Stimulated activated CD8-positive, alpha-beta memory T cell treated with anti-CD3 and anti-CD28 coated beads, Interleukin-4, amount 100 ng/mL, for 1 hour (primary cell): ENCODE measurements at regions not wholly inside any gene's neighbourhood (a gene's known extent, or its start where the extent isn't known, plus 50 kb on each side); places are given as distances from the start of the nearest gene placed in this dataset.
"Not testable (repeated sequence)": the region's sequence is repeated elsewhere in the genome, so short reads cannot be mapped to it uniquely, and the experiment has no call there.

Experiments
- DNase-seq, 2 donors: peaks; one replicate each; pipeline ENCODE4 v3.0.0-alpha.2; 2020; ENCODE audit warnings: low read depth in 2 of 2, low spot score in 1 of 2

DNA sequence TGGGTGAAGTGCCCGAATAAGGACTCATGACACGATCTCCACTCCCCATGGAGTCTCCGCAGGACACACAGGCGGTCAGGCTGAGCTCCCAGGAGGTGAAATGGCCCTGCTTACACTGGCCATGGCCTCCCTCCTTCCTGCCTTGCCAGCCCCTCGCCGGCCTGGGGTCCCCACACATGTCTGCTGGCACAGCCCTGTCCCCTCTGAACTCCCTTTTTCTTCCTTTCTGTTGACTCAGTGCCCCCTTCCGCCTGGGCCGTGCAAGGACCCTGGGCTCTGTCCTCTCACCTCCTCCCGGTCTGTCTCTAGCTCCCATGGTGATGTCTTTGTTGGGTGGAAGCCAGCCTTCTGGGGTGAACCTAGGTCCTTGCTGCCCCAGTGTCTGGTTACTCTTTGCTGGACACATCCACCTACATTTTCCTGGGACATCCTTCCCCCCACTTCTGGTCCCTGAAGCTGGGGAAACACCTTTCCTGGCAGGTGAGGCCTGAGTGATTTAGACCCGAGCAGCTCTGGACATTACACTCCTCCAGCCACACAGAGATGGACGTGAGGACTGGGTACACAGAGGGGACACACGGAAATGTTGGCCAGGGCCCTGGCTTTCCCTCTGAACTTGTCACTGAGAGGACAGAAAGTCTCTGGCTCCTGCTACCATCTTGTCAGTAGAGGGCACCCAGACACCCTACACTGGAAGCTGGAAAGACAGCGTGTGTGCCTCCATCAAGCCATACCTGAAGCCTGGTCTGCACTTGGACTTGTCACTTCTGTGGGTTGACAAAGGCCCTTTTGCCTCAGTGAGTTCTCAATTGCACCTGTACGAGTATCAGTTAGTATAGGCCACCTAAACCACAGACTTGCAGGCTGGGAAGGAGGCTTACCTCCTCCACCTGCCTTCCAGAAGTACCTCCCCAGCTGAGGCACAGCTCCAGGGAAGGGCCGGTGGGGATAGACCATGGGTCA, 864.3 kb downstream of the TBC1D22A start:
- DNase-seq: no peak

DNA sequence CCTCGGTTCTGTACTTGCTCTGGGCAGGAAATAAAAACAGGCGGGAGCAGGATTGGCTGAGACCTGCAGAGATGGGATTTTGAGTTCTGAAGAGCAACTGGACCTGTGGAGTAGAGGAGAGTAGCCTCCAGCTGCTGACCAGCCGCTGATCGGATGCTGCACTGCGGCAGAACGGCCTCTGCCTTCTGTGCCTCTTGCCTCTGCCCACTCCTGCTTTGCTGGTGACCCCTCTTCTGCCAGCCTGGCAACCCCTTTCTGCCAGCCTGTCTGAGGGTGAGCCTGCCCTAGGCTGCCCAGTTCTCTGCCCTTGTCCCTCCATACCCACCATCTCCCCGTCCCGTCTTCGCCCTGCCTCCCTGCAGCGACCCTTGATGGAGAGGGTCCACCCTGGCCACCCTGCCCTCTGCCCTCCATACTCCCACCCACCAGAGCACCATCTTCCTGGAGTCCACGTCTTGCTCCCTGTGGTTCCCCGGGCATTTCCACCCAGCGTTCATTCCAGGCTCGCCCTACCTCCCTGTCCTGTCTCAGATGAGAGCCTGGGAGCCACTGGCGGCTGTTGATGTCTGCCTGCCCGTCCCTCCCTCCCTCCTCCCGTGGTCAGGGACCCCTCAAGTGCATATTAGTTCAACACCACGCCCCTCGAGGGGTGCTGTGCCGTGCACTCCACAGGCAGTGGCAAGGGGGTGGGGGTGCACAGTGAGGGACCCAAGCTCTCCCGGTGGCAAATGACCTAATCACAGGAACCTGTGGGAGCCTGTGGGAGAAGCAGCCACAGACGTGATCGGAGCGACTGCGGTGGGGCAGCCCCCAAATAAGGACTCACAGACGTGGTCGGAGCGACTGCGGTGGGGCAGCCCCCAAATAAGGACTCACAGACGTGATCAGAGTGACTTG, 863.3 kb downstream of the TBC1D22A start:
- no peak for DNase-seq

DNA sequence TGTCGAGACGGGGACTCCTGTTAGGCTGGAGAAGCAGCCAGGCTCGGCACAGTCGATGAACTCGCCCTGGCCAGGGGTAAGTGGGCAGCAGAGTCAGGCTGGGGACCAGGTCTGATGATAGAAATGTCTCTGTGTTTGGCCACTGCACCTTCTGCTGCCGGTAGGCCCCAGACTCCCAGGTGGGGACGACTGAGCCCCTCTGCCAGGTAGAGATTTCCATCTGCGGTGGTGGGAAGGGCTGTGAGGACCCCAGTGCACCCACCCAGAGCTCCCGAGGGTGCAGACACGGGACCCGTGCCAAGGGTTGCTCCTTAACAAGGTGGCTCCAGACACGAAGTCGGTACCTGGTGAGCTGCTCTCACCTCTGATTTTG, 862.5 kb downstream of the TBC1D22A start:
- DNase-seq: no peak

DNA sequence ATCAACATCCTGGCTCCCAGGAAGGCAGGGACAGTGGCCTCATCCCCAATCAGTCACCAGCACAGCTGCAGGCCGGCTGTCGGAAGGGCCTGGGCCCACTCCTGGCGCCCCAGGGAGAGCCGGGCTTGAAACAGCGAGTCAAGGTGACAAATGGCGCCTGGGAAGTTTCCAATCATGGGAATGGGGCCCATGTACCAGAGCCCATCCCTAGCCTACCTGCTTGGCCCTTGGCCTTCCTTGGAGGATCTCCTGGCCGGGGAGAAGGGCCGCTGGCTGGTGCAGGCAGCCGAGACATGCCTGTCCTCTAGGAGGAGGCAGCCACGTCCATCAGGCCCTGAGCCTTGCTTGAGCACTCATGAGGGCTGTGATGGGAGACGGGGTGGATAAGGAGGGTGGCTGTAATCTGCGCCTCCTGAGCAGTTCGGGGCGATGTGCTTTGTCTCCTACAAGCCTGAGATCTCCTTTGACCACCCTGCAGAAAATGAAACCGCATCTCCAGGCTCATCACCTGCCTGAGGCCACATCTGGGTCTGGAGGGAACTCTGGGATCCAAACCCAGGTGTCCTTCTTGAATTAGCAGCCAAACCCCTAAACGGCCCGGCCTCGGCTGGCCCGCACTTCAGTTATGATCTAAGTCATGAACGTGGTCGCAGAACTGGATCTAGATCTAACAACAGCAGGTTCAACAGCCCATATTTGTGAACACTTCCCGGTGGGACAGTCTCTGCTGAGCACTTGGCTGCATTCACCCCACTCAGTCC, 862.0 kb downstream of the TBC1D22A start:
- DNase-seq: no peak

DNA sequence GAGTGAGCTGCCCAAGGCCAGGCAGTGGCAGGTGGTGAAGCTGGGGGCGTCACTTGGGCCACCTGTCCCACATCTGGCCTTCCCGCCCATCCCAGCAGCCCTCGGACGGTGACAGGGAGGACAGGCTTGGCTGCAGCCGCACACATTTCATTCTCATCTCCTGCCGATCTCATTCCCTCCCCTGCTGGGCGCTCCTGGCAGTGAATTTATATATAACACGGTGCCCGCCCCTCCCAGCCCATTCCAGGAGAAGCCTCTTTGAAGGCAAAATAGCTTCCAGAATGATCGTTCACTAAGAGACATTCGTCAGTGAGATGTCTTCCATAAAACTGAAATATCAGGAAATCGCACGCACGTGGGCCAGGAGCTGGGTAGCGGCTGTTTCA, 861.3 kb downstream of the TBC1D22A start:
- no peak for DNase-seq

DNA sequence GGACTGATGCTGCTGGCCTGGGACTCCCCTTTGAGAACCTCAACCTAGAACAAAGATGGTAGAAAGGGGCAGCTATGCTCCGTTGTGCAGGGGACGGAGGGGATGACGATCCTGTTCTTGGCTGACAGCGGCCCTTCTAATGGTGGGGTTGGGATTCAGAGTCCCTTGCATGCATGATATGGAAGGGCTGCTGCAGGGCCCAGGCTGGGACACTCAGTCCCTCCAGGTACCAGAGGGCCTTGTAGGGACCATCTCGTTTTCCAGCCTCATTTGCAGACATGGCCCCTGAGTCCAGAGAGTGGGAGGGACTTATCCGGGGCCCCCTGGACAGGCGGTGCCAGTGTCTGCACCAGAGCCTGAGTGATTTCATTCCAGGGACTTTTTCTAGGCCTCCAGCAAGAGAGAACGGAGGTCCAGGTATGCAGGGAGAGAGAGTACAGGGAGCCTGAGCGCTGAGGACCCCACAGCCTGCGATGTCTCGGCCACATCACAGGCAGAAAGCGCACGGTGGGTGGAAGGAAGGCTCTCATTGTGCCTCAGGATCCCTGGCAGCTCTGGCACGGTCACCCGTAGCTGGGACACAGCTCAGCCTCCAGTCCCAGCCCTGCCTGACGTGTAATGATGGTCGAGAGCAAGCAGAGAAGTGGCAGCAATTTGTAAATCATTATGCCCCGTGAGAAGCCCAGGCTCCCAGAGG, 860.8 kb downstream of the TBC1D22A start:
- no peak for DNase-seq

DNA sequence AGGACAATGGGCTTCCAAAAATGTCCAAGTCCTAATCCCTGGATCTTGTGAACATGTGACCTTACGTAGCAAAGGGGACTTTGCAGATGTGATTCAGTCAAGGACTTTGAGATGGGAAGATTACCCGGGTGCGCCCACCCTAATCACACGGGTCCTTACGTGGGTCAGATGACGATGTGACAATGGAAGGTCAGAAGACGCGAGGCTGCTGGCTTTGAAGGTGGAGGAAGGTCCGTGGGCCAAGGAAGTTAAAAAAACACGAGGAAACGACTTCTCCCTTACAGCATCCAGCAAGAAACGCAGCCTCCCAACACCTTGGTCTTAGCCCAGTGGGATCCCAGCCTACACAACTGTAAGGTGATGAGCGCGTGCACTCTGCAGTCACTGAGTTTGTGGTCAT, 860.1 kb downstream of the TBC1D22A start:
- no peak for DNase-seq

DNA sequence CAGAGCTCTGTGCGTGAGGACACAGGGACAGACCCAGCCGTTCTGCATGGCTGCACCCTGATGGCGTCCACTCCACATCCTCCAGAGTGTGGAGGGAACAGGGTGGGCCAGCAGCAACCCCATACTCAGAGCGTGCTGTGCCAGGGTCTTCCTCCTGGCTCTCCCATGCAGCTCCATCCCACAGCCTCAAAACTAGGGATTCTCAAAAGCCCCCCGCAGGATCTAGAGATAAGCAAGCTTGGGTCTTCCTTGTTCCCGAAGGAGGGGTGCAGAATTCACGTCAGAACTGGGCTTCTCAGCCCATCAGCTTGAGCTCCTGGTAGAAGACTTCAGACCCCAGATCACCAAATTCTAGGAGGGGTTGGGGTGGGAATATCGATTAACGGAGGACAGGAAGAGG, 858.8 kb downstream of the TBC1D22A start:
- no peak for DNase-seq

DNA sequence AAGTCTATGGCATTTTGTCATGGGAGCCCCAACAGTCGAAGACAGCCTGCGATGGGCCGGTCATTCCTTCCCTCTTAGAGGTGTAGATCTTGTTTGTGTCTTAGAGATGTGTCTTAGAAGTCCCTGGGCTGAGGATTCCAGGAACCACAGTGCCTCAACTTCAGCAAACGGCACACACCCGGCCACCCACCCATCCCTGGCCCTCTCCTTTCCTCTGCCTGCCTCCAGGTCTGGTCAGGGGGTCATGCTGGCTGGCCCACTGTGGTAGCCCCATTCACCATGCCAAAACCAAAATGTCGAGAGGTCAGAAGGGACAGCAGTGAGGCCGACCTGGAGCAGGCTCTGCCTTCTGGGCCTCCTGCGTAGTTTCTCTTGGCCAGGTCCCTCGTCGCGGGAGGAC, 857.9 kb downstream of the TBC1D22A start:
- DNase-seq: no peak

DNA sequence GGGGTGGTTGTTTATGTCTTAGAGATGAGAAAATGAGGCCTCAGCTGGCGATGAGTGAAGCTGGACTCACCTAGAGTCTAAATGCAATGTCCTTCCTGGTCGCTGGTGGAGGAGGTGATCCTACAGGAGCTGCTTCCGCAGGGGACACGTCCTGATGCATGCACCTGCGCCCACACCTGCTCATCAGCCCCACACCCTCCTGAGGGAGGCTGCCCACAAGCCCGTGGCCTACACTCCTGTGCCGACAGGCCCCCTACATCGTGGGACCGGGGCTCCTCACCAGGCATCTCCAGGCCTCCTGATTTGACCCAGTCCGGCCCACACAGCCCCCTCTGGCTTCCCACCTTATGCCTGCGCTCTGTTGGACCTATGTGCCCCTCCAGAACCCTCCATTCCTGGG, 857.2 kb downstream of the TBC1D22A start:
- no peak for DNase-seq

DNA sequence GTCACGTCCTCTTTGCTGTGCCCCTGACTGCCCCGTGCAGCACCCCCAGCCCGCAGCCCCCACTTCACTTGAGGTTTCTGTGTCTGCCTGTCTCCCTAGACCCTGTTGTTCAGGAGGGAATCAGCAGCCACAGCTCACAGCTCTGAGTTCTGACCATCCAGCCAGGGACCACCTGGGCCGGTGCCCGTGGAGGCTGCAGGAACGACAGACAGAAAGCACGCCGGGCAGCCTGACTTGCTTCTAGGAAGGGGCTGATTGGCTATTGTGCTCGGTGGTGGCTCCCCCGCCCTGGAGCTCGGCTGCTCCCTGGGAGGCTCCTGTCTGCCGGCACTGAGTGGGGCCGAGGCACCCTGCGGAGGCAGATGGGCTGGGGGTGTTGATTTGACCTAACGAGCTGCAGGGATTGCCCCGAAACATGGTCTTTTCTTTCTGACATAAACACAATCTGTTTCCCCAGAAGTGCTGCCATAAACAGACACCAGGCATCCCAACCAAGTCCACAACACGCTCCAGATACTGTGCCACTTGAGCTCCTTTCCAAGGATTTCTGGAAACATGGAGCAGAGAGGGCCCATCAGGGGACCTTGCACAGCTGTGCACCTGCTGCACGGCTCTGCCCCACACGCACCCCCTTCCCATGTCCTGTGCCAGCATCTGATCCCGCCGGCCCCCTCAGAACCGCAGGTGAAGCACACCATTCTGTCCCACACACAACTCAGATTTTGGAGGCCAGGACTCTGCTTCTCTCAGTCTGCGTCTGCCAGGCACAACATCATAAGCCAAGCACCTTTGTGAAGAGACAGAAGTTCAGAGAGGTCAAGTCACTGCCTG, 855.9 kb downstream of the TBC1D22A start:
- DNase-seq: no peak

DNA sequence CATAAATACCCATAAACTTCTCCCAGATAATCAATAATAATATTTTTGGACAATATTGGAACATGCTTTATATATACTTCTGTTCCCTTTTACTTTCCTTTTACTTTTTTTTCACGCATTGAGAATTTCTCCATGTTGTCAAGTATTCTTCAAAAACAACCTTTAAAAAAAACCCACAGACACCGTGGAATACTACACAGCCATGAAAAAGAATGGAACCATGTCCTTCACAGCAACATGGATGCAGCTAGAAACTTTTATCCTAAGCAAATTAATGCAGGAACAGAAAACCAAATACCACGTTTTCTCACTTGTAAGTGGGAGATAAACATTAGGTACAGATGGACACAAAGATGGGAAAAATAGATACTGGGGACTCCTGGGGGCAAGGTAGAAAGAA, 854.7 kb downstream of the TBC1D22A start:
- no peak for DNase-seq

DNA sequence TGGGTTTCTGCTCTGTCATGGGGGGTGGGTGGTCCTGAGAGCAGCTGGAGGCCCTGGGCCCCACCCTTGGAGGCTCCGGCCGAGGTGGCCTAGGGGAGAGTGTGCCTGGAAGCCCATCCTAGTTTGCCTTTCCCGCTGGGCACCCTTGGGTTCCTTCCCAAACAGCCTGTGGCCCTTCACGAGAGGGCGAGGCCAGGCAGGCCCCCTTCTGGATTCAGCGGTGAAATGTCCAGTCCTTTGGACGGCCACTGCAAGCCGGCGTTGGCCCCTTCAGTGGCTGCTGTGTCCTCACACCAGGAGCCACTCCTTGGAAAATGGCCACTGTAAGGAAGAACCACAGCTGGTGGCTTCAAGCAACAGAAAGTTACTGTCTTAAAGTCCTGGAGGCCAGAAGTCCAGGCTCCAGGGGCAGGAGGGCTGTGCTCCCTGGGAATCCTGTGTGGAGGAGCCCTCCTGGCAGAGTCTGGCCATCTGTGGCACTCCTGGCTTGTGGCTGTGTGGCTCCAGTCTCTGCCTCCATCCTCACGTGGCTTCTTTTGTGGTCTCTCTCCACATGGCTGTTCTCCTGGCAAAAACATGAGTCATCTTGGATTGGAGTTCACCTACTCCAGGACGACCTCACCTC, 854.1 kb downstream of the TBC1D22A start:
- DNase-seq: no peak

DNA sequence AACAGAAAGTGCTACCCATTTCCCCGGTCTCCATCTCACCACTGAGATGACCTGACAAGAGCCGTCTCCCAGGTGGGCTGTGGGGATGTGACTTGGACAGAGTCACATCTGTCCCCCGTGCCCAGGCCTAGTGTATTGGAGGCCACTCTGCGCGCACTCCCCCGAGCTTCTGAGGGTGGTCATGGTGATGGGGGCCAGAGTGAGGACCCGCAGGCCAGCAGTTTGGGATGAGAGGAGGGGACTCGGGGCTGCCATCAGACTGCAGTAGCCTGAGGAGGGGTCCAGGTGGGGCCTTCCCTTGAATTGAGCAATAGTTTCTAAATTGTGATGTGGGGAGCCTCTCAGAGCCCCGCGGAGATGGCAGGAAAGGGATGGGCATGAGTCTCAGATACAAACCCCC, 852.6 kb downstream of the TBC1D22A start:
- DNase-seq: no peak

DNA sequence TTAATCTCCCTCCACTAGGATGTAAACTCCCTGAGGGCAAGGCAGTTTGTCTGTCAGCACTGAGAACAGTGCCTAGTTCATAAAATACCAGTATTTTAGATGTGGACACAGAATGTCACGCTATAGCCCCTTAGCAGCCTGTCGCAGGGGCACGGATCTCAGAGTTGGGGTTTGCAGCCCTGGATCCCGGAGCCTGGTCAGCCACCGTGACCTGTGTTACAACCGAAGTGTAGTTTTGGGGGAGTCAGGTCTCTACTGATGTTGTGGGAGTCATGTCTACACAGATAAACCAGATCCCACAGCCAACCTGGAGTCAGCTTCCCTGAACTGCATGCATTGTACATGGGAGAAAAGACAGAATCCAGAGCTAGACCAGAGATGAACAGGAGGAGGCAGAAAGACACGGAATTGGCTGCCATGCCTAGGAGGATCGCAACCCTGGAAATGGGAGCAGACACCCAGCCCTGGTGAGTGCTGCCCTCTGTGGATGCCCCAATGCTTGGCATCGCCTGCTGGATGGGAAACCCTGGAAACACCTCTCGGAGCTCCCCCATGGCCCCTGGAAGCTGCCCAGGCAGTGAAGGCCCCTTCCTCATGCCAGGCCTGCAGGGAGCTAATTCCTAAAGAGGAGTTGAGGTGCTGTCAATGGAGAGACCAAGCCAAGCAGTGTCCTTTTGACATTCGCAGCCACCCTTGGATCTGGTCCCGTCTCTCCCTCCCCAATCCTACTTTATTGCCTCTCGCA, 851.3 kb downstream of the TBC1D22A start:
- DNase-seq: no peak

DNA sequence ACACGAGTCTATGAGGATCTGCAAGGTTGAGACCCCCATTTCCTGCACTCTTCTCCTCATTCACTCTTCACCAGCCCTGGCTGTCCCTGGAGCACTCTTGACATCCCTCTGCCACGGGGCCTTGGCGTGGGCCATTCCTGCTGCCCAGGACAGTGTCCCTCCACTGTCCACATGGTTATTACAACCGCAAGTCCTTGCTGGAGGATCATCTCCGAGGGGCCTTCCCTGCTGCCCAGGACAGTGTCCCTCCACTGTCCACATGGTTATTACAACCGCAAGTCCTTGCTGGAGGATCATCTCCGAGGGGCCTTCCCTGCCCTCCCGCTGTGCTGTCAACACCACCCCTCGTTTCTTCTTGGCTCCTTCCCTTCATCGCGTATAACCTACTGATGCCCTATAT, 850.7 kb downstream of the TBC1D22A start:
- not testable (repeated sequence) for DNase-seq

DNA sequence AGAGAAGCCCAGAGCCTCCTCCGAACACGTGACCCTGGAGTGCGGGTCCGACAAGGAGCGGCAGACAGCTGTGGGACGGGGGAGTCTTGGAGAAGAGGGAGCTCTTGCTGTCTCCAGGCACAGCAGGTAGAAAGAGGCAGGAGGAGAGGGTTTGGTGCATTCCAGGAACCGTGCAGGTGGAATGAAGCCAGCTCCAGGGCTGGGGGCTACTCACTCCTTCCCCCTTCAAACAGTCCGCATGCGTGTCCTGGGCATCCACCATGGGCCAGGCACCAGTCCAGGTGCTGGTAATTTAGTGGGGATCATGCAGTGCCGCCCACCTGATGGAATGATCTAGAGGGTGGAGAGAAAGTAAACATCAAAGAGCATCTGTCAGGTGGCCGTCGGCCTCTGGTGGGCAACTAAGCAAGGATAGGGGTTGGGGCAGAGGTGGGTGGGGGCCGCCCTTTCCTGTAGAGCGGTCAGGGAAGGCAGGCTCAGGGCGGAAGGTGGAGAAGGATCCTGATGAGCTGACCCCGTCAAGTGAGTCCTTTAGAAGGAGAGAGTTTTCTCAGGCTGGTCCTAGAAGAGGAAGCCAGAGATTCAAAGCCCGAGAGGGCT, 850.0 kb downstream of the TBC1D22A start:
- no peak for DNase-seq

DNA sequence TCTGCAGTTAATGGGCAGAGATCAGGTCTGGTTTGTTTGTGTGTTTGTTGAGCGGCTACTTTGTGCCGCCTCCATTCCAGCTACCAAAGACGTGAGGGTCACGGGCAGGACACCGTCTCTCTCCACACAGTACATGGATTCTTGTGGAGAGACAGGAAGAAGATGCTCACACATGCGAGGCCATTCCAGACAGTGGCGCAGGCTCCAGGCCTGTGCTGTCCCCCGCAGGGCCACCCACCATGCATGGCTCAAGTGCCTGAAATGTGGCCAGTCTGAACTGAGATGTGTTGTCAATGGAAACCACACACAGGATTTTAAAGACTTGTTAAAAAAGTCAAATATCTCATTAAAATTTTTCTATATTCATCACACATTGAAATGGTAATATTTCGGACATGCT, 848.3 kb downstream of the TBC1D22A start:
- no peak for DNase-seq
